SK-N-SH (cell line): ENCODE measurements at regions not wholly inside any gene's neighbourhood (a gene's known extent, or its start where the extent isn't known, plus 50 kb on each side); places are given as distances from the start of the nearest gene placed in this dataset.
A peak's percentile ranks its signal among the peaks of the same experiment; 100 is the strongest.

Source experiments
- CTCF ChIA-PET: fragments of 300-600, 350-600 bp; formaldehyde crosslinking; extraction: SDS; loops from one replicate; lab custom pipeline; 2021; lab: Yijun Ruan, JAX
- POLR2A ChIA-PET: fragments of 350-600 bp; sonication (Branson Sonifier 250); formaldehyde crosslinking; extraction: SDS; loops from one replicate; lab custom pipeline; 2020; ENCODE audit warnings: antibody characterized with exemption, inconsistent platforms; lab: Yijun Ruan, JAX
- DNase-seq: peaks from one replicate; pipeline ENCODE4 v3.0.0; 2012
- H2AFZ ChIP-seq: fragments of 200-600 bp; sonication (generic); 2 replicates; pipeline ENCODE4 v1.8.1; 2016; ENCODE audit warnings: antibody characterized with exemption, mild to moderate bottlenecking, low read depth
- H3F3A ChIP-seq: fragments of 200-600 bp; sonication (generic); replicated peaks from 2 replicates; pipeline ENCODE3; 2016; ENCODE audit warnings: antibody characterized with exemption, mild to moderate bottlenecking; ENCODE audit not compliant: insufficient read depth
- H3K27ac ChIP-seq, 2 experiments: fragments of 200-500 bp in 1 of 2; fragments of 200-600 bp in 1 of 2; sonication (Bioruptor generic) in 1 of 2; sonication (generic), shearing (Covaris generic) in 1 of 2; 2 replicates each; pipeline versions ENCODE4 v1.5.1 to v1.6.1; 2014 to 2016; ENCODE audit warnings: low read depth in 2 of 2, inconsistent platforms in 1 of 2, low read length in 1 of 2, mild to moderate bottlenecking in 1 of 2, mixed read lengths in 1 of 2
- H3K27me3 ChIP-seq: fragments of 200-600 bp; sonication (generic), shearing (Covaris generic); 2 replicates; pipeline ENCODE4 v1.6.1; 2016; ENCODE audit warnings: mixed run types; ENCODE audit not compliant: insufficient read depth
- H3K36me3 ChIP-seq, 2 experiments: fragments of 200-500 bp in 1 of 2; fragments of 200-600 bp in 1 of 2; sonication (Bioruptor generic) in 1 of 2; sonication (generic) in 1 of 2; replicated peaks in 1 of 2; 2 replicates each; pipeline versions ENCODE3 to v1.5.1; 2014 to 2016; ENCODE audit warnings: low read length in 1 of 2, mild to moderate bottlenecking in 1 of 2; ENCODE audit not compliant: insufficient read depth in 2 of 2, control insufficient read depth in 1 of 2
- H3K4me1 ChIP-seq, 2 experiments: fragments of 200-500 bp in 1 of 2; fragments of 200-600 bp in 1 of 2; sonication (Bioruptor generic) in 1 of 2; sonication (generic), shearing (Covaris generic) in 1 of 2; 2 replicates each; pipeline versions ENCODE4 v1.5.1 to v1.6.1; 2014 to 2016; ENCODE audit warnings: low read depth in 1 of 2, low read length in 1 of 2, mixed run types in 1 of 2; ENCODE audit not compliant: insufficient read depth in 2 of 2, control insufficient read depth in 1 of 2
- H3K4me2 ChIP-seq: fragments of 200-600 bp; sonication (generic), shearing (Covaris generic); 2 replicates; pipeline ENCODE4 v1.6.1; 2017; ENCODE audit warnings: mixed run types
- H3K4me3 ChIP-seq, 2 experiments: fragments of 200-500 bp in 1 of 2; fragments of 200-600 bp in 1 of 2; sonication (Bioruptor generic) in 1 of 2; sonication (generic), shearing (Covaris generic) in 1 of 2; 2 replicates each; pipeline versions ENCODE4 v1.5.1 to v1.8.1; 2014 to 2016; ENCODE audit warnings: low read depth in 2 of 2, inconsistent platforms in 1 of 2, low read length in 1 of 2, mild to moderate bottlenecking in 1 of 2, mixed read lengths in 1 of 2, moderate library complexity in 1 of 2
- H3K79me2 ChIP-seq: fragments of 200-600 bp; sonication (generic); 2 replicates; pipeline ENCODE4 v1.8.1; 2017; ENCODE audit warnings: mild to moderate bottlenecking; ENCODE audit not compliant: insufficient read depth
- H3K9ac ChIP-seq: fragments of 200-600 bp; sonication (generic); 2 replicates; pipeline ENCODE4 v1.6.1; 2017; ENCODE audit warnings: mixed run types
- H3K9me2 ChIP-seq: fragments of 200-600 bp; sonication (generic); 2 replicates; pipeline ENCODE4 v1.6.1; 2017; ENCODE audit warnings: mixed run types
- H3K9me3 ChIP-seq: fragments of 200-600 bp; sonication (generic); 2 replicates; pipeline ENCODE4 v1.6.1; 2017; ENCODE audit warnings: mixed run types, mild to moderate bottlenecking, moderate library complexity
- H4K20me1 ChIP-seq: fragments of 200-600 bp; sonication (generic); 2 replicates; pipeline ENCODE4 v1.6.1; 2017; ENCODE audit warnings: mild to moderate bottlenecking, mixed run types; ENCODE audit not compliant: insufficient read depth
- ELF1 ChIP-seq: IDR thresholded peaks from 2 replicates; pipeline ENCODE4 v1.4.0; 2012
- EP300 ChIP-seq, 2 experiments: IDR thresholded peaks; 2 replicates each; pipeline versions ENCODE4 v1.4.0 to v1.6.1; 2012; ENCODE audit warnings: borderline replicate concordance in 1 of 2, low read depth in 1 of 2, low read length in 1 of 2
- FOSL2 ChIP-seq: IDR thresholded peaks from 2 replicates; pipeline ENCODE4 v1.4.0; 2012; ENCODE audit warnings: low read depth, mild to moderate bottlenecking, moderate library complexity, borderline replicate concordance
- FOXM1 ChIP-seq: IDR thresholded peaks from 2 replicates; pipeline ENCODE4 v1.4.0; 2012; ENCODE audit warnings: low read depth, mild to moderate bottlenecking
- GABPA ChIP-seq: IDR thresholded peaks from 2 replicates; pipeline ENCODE4 v1.4.0; 2012; ENCODE audit warnings: low read depth, mild to moderate bottlenecking
- JUND ChIP-seq: IDR thresholded peaks from 2 replicates; pipeline ENCODE4 v1.4.0; 2012
- MEF2A ChIP-seq: IDR thresholded peaks from 2 replicates; pipeline ENCODE4 v1.4.0; 2012; ENCODE audit warnings: low read depth, borderline replicate concordance
- NRF1 ChIP-seq: IDR thresholded peaks from 2 replicates; pipeline ENCODE4 v1.6.1; 2012; ENCODE audit warnings: low read depth, mild to moderate bottlenecking, low read length
- RAD21 ChIP-seq: IDR thresholded peaks from 2 replicates; pipeline ENCODE4 v1.6.1; 2012; ENCODE audit warnings: mild to moderate bottlenecking, low read length
- RFX5 ChIP-seq: IDR thresholded peaks from 2 replicates; pipeline ENCODE4 v1.6.1; 2012; ENCODE audit warnings: mild to moderate bottlenecking, improper control_type of control experiment, low read length
- SIN3A ChIP-seq: IDR thresholded peaks from 2 replicates; pipeline ENCODE4 v1.6.1; 2012; ENCODE audit warnings: low read depth, mild to moderate bottlenecking, low read length, moderate library complexity, borderline replicate concordance
- SMC3 ChIP-seq: IDR thresholded peaks from 2 replicates; pipeline ENCODE4 v1.6.1; 2012; ENCODE audit warnings: low read depth, low read length, improper control_type of control experiment
- TAF1 ChIP-seq: IDR thresholded peaks from 2 replicates; pipeline ENCODE4 v1.6.1; 2012; ENCODE audit warnings: low read depth, mild to moderate bottlenecking, low read length, moderate library complexity, borderline replicate concordance
- TEAD4 ChIP-seq: IDR thresholded peaks from 2 replicates; pipeline ENCODE4 v1.4.0; 2012; ENCODE audit warnings: mild to moderate bottlenecking, borderline replicate concordance; ENCODE audit not compliant: insufficient read depth
- WGBS: methylation state at CpG from one replicate; pipeline ENCODE4 v1.1.6; 2017; ENCODE audit warnings: low lambda C conversion rate; 5-methylcytosine and 5-hydroxymethylcytosine counted together
- TF ChIP-seq, protein P1 (sequence below): IDR thresholded peaks from 2 replicates; pipeline ENCODE4 v1.4.0; 2012; ENCODE audit warnings: low read depth, borderline replicate concordance
- TF ChIP-seq, protein P2 (sequence below): fragments of 150-350 bp; IDR thresholded peaks from 2 replicates; pipeline ENCODE4 v1.6.1; 2017; ENCODE audit warnings: antibody characterized with exemption, low read length, low read depth, borderline replicate concordance
- TF ChIP-seq, protein P3 (sequence below): fragments of 200-600 bp; sonication (generic); IDR thresholded peaks from 2 replicates; pipeline ENCODE4 v1.6.1; 2017; ENCODE audit warnings: antibody characterized with exemption, mild to moderate bottlenecking, moderate library complexity
- TF ChIP-seq, protein P4 (sequence below): IDR thresholded peaks from 2 replicates; pipeline ENCODE4 v1.4.0; 2012; ENCODE audit warnings: low read depth
- TF ChIP-seq, protein P5 (sequence below): IDR thresholded peaks from 2 replicates; pipeline ENCODE4; 2012
- TF ChIP-seq, protein P6 (sequence below): fragments of 150-350 bp; IDR thresholded peaks from 2 replicates; pipeline ENCODE4 v1.6.1; 2016; ENCODE audit warnings: mild to moderate bottlenecking, low read depth, low read length

DNA sequence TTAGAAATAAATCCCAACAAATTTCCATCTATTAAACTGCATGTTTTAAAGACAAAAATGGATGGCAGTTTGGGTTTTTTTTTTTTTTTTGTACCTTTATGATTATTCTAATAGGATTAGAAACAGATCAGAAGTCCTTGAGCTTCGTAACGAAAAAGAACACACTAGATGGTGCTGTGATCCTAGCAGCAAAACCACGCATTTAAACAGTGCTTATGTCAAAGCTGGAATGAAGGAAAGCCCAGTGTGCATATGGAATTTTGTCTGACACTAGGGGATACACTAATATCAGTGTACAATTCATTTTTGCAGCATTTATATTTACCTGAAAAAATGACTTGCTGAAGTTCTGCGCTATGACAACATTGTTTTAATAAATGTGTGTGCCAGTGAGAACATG is 229.1 kb downstream of the VEGFC start (continued):
- TF ChIP-seq, protein P1, sequence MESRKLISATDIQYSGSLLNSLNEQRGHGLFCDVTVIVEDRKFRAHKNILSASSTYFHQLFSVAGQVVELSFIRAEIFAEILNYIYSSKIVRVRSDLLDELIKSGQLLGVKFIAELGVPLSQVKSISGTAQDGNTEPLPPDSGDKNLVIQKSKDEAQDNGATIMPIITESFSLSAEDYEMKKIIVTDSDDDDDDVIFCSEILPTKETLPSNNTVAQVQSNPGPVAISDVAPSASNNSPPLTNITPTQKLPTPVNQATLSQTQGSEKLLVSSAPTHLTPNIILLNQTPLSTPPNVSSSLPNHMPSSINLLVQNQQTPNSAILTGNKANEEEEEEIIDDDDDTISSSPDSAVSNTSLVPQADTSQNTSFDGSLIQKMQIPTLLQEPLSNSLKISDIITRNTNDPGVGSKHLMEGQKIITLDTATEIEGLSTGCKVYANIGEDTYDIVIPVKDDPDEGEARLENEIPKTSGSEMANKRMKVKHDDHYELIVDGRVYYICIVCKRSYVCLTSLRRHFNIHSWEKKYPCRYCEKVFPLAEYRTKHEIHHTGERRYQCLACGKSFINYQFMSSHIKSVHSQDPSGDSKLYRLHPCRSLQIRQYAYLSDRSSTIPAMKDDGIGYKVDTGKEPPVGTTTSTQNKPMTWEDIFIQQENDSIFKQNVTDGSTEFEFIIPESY = no peak
- peak; percentile 35; the same call in 1 of the 2 replicates for TF ChIP-seq SMC3

DNA sequence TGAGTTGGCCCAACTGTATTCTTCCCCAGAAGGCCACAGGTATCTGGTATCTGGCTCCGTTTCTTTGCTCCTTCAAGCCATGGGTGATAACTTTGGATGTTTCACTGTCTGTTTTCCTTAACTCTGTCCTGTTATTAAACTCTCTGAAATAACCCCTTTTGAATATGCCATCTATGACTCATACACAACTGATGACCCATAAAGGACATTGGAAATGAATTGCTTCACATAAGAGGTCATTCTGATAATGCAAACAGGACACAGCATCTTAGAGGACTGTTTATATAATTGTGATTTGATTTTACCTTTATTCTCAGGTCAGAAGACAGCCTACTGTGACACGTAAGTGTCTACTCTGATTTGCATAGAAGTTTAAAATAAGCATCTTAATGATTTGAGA is 227.7 kb downstream of the VEGFC start:
- WGBS = 60% methylated on average over 2 of the region's 2 CpGs
- Histone ChIP-seq H3K4me3 (no peak overlapping the region), H3K27ac (no peak overlapping the region), H3F3A (no peaks in the 10 kb centered on the region), H3K79me2 (no peaks in the 10 kb centered on the region), H3K4me2 (no peak overlapping the region), H3K36me3 (no peaks in the 10 kb centered on the region), H2AFZ (no peak overlapping the region), H3K4me1 (no peaks in the 10 kb centered on the region), H3K9me3 (no peaks in the 10 kb centered on the region), H3K9me2 (no peaks in the 10 kb centered on the region), H3K9ac (no peak overlapping the region), H3K27me3 (no peaks in the 10 kb centered on the region; the same call in 1 of the 2 replicates), H4K20me1 (no peaks in the 10 kb centered on the region)
- DNase-seq = no peak
- CTCF ChIA-PET = no interaction called here
- TF ChIP-seq RAD21 = no peak
- no peak for TF ChIP-seq MEF2A
- TF ChIP-seq NRF1 = no peak
- TF ChIP-seq RFX5 = no peak
- peak; percentile 22; the same call in 1 of the 2 replicates for TF ChIP-seq JUND
- TF ChIP-seq, protein P2, sequence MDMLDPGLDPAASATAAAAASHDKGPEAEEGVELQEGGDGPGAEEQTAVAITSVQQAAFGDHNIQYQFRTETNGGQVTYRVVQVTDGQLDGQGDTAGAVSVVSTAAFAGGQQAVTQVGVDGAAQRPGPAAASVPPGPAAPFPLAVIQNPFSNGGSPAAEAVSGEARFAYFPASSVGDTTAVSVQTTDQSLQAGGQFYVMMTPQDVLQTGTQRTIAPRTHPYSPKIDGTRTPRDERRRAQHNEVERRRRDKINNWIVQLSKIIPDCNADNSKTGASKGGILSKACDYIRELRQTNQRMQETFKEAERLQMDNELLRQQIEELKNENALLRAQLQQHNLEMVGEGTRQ = no peak
- no peak for TF ChIP-seq ELF1
- no peak for TF ChIP-seq EP300 (IDR thresholded peaks at IDR 0.05; ENCODE audit: borderline replicate concordance in 1 of 2, low read depth in 1 of 2, low read length in 1 of 2)
- TF ChIP-seq FOSL2 = peak; percentile 25; the same call in 1 of the 2 replicates
- POLR2A ChIA-PET = interaction anchor here (0.7 kb wide), 1 partner anchor 762 kb away, joined by 4 read pairs; no protein-coding TSS in a partner anchor

DNA sequence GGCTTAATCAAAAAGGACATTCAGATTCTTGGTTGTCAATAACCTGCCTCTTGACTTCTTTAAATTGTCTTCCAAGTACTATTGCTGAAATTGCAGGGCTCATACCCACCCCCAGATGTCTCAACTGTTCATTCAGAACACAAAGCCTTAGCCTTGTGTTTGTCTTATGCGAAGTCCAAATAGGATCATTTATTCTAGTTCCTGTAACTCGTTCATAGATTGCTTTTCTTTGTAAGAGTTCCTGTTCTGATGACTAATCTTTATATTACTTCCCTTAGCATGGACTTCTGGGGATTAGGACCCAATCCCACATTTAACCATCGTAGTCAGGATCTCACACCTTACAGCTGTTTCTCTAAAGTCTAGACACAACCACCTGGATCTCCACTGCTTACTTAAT is 226.0 kb downstream of the VEGFC start:
- Histone ChIP-seq H3K27ac (no peak overlapping the region), H3K4me3 (no peak overlapping the region), H2AFZ (no peak overlapping the region), H3K9me2 (no peaks in the 10 kb centered on the region), H3K9me3 (no peaks in the 10 kb centered on the region), H3K79me2 (no peaks in the 10 kb centered on the region), H3K4me1 (no peaks in the 10 kb centered on the region), H3F3A (no peaks in the 10 kb centered on the region), H4K20me1 (no peaks in the 10 kb centered on the region), H3K9ac (no peak overlapping the region), H3K27me3 (no peaks in the 10 kb centered on the region; the same call in 1 of the 2 replicates), H3K4me2 (no peak overlapping the region), H3K36me3 (no peaks in the 10 kb centered on the region)
- WGBS = 17% methylated on average over 3 of the region's 3 CpGs
- ChIA-PET CTCF (no interaction called here), POLR2A (no interaction called here)
- DNase-seq = no peak
- TF ChIP-seq GABPA (no peak), TEAD4 (no peak), TAF1 (no peak), SIN3A (no peak), FOXM1 (no peak), SMC3 (no peak), MEF2A (no peak), JUND (no peak), FOSL2 (no peak)
- TF ChIP-seq, protein P3, sequence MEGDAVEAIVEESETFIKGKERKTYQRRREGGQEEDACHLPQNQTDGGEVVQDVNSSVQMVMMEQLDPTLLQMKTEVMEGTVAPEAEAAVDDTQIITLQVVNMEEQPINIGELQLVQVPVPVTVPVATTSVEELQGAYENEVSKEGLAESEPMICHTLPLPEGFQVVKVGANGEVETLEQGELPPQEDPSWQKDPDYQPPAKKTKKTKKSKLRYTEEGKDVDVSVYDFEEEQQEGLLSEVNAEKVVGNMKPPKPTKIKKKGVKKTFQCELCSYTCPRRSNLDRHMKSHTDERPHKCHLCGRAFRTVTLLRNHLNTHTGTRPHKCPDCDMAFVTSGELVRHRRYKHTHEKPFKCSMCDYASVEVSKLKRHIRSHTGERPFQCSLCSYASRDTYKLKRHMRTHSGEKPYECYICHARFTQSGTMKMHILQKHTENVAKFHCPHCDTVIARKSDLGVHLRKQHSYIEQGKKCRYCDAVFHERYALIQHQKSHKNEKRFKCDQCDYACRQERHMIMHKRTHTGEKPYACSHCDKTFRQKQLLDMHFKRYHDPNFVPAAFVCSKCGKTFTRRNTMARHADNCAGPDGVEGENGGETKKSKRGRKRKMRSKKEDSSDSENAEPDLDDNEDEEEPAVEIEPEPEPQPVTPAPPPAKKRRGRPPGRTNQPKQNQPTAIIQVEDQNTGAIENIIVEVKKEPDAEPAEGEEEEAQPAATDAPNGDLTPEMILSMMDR = no peak
- TF ChIP-seq, protein P4, sequence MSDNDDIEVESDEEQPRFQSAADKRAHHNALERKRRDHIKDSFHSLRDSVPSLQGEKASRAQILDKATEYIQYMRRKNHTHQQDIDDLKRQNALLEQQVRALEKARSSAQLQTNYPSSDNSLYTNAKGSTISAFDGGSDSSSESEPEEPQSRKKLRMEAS = no peak
- TF ChIP-seq, protein P5, sequence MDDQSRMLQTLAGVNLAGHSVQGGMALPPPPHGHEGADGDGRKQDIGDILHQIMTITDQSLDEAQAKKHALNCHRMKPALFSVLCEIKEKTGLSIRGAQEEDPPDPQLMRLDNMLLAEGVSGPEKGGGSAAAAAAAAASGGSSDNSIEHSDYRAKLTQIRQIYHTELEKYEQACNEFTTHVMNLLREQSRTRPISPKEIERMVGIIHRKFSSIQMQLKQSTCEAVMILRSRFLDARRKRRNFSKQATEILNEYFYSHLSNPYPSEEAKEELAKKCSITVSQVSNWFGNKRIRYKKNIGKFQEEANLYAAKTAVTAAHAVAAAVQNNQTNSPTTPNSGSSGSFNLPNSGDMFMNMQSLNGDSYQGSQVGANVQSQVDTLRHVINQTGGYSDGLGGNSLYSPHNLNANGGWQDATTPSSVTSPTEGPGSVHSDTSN = no peak
- TF ChIP-seq, protein P6, sequence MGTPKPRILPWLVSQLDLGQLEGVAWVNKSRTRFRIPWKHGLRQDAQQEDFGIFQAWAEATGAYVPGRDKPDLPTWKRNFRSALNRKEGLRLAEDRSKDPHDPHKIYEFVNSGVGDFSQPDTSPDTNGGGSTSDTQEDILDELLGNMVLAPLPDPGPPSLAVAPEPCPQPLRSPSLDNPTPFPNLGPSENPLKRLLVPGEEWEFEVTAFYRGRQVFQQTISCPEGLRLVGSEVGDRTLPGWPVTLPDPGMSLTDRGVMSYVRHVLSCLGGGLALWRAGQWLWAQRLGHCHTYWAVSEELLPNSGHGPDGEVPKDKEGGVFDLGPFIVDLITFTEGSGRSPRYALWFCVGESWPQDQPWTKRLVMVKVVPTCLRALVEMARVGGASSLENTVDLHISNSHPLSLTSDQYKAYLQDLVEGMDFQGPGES = no peak
